ENCODE measurements at regions not wholly inside any gene's neighbourhood (a gene's known extent, or its start where the extent isn't known, plus 50 kb on each side); places are given as distances from the start of the nearest gene placed in this dataset.

- Histone ChIP-seq H3K4me1 (ENCODE audit: low read length) (peaks cover 10% of the 10 kb centered on the region), H3F3A (ENCODE audit: insufficient read depth, low read length) (no peaks in the 10 kb centered on the region; the same call in 1 of the 2 replicates), H2AFZ (ENCODE audit: low read length) (no peak overlapping the region), H3K4me3 (ENCODE audit: low read length) (no peak overlapping the region), H3K79me2 (ENCODE audit: low read length) (no peaks in the 10 kb centered on the region), H3K36me3 (replicated peaks; ENCODE audit: insufficient read depth, low read length) (no peaks in the 10 kb centered on the region), H3K27me3 (replicated peaks; ENCODE audit: insufficient read depth, low read length) (no peaks in the 10 kb centered on the region), H3K4me2 (ENCODE audit: low read depth, low read length) (no peak overlapping the region), H3K9ac (ENCODE audit: low read length) (no peak overlapping the region), H3K27ac (ENCODE audit: low read length) (no peak overlapping the region), H3K9me3 (replicated peaks; ENCODE audit: insufficient read depth, low read length) (no peaks in the 10 kb centered on the region), H4K20me1 (ENCODE audit: insufficient read depth, low read length) (no peaks in the 10 kb centered on the region), H3K9me2 (replicated peaks; ENCODE audit: insufficient read depth, low read length) (no peaks in the 10 kb centered on the region)
- TF ChIP-seq EZH2phosphoT487 (IDR thresholded peaks at IDR 0.05; ENCODE audit: low read length), result no peak
- TF ChIP-seq EZH2 (optimal IDR thresholded peaks at IDR 0.05; ENCODE audit: low read depth, low read length), result no peak
- TF ChIP-seq CTCF (IDR thresholded peaks at IDR 0.05; ENCODE audit: low read length), result no peak
- no peak for DNase-seq
These were observed 70.8 kb upstream of the TMCC3 start for GRCh38 chr12:94721173-94721572.

GRCh38 chr12:94718114-94718513 lies 67.8 kb upstream of the TMCC3 start:
- H3K27me3 ChIP-seq (replicated peaks; ENCODE audit: insufficient read depth, low read length), result no peaks in the 10 kb centered on the region
- peaks cover 10% of the 10 kb centered on the region for H3K4me1 ChIP-seq (ENCODE audit: low read length)
- TF ChIP-seq CTCF (IDR thresholded peaks at IDR 0.05; ENCODE audit: low read length), result no peak
- no peak for TF ChIP-seq EZH2 (optimal IDR thresholded peaks at IDR 0.05; ENCODE audit: low read depth, low read length)

DNA sequence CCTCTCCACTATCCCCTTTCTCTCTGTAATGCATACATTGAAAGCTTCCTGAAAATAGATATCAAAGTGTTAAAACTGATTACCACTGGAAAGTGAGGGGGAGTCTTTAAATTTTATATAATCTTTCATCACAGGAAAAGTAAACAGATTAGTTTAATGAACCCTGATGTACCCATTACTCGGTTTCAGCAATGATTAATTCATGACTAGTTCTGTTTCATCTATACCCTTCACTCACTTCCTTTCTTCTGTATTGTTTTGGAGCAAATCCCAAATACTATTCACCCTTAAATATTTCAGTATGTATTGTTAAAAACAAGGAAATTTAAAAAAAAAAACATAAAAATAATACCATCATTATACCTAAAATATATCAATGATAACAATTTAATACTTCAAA lies 67.3 kb upstream of the TMCC3 start:
- Histone ChIP-seq H3K9ac (ENCODE audit: low read length) (no peak overlapping the region), H3K27me3 (replicated peaks; ENCODE audit: insufficient read depth, low read length) (no peaks in the 10 kb centered on the region), H3K27ac (ENCODE audit: low read length) (no peak overlapping the region), H3K4me3 (ENCODE audit: low read length) (no peak overlapping the region), H3K4me1 (ENCODE audit: low read length) (peaks cover 10% of the 10 kb centered on the region), H2AFZ (ENCODE audit: low read length) (no peak overlapping the region), H3F3A (ENCODE audit: insufficient read depth, low read length) (no peaks in the 10 kb centered on the region; the same call in 1 of the 2 replicates), H4K20me1 (ENCODE audit: insufficient read depth, low read length) (no peaks in the 10 kb centered on the region), H3K9me2 (replicated peaks; ENCODE audit: insufficient read depth, low read length) (no peaks in the 10 kb centered on the region), H3K4me2 (ENCODE audit: low read depth, low read length) (no peak overlapping the region), H3K79me2 (ENCODE audit: low read length) (no peaks in the 10 kb centered on the region), H3K36me3 (replicated peaks; ENCODE audit: insufficient read depth, low read length) (no peaks in the 10 kb centered on the region), H3K9me3 (replicated peaks; ENCODE audit: insufficient read depth, low read length) (no peaks in the 10 kb centered on the region)
- DNase-seq, result no peak
- no peak for TF ChIP-seq CTCF (IDR thresholded peaks at IDR 0.05; ENCODE audit: low read length)

More at GRCh38 chr12:94718114-94718513, 67.8 kb upstream of the TMCC3 start:
- H3F3A ChIP-seq (ENCODE audit: insufficient read depth, low read length), result no peaks in the 10 kb centered on the region; the same call in 1 of the 2 replicates
- H4K20me1 ChIP-seq (ENCODE audit: insufficient read depth, low read length), result no peaks in the 10 kb centered on the region
- no peak overlapping the region for H2AFZ ChIP-seq (ENCODE audit: low read length)
- no peaks in the 10 kb centered on the region for H3K79me2 ChIP-seq (ENCODE audit: low read length)
- no peaks in the 10 kb centered on the region for H3K9me3 ChIP-seq (replicated peaks; ENCODE audit: insufficient read depth, low read length)
- H3K4me2 ChIP-seq (ENCODE audit: low read depth, low read length), result 0 out of 2 replicates have a peak overlapping the region, but pooled peaks have one; percentile 20
- no peak overlapping the region for H3K9ac ChIP-seq (ENCODE audit: low read length)
- H3K36me3 ChIP-seq (replicated peaks; ENCODE audit: insufficient read depth, low read length), result no peaks in the 10 kb centered on the region
- DNase-seq, result no peak
- H3K4me3 ChIP-seq (ENCODE audit: low read length), result no peak overlapping the region
- no peaks in the 10 kb centered on the region for H3K9me2 ChIP-seq (replicated peaks; ENCODE audit: insufficient read depth, low read length)
- H3K27ac ChIP-seq (ENCODE audit: low read length), result no peak overlapping the region
